HCT116 (cell line): ENCODE measurements at regions not wholly inside any gene's neighbourhood (a gene's known extent, or its start where the extent isn't known, plus 50 kb on each side); places are given as distances from the start of the nearest gene placed in this dataset.

ENCODE experiments used
- ATAC-seq: fragments of 200-7000 bp; cut with Tn5 transposase; 2 replicates; pipeline ENCODE4 v1.9.1; 2020; ENCODE audit warnings: mild to moderate bottlenecking, moderate library complexity
- BruUV-seq: library from RNA; stranded (reverse); fragments of 400-500 nt; replicated peaks from 2 replicates; lab custom pipeline; 2021; lab: Mats Ljungman, UMichigan
- CTCF ChIA-PET: fragments of 300-600 bp; sonication (Branson Sonifier 250); formaldehyde crosslinking; loops from one replicate; lab custom pipeline; 2021; ENCODE audit warnings: antibody characterized with exemption; lab: Charles Lee
- POLR2A ChIA-PET: fragments of 300-600, 350-600 bp; sonication (Branson Sonifier 250); formaldehyde crosslinking; loops from one replicate; lab custom pipeline; 2021; ENCODE audit warnings: antibody characterized with exemption; lab: Charles Lee
- RAD21 ChIA-PET, 2 experiments: fragments of 300-600 bp; sonication (Branson Sonifier 250); formaldehyde crosslinking; loops; one replicate each; lab custom pipeline; 2023; ENCODE audit warnings: low total read pairs in 2 of 2; ENCODE audit not compliant: uncharacterized antibody in 2 of 2, unreplicated experiment in 2 of 2, low non-redundant PET in 1 of 2; lab: Charles Lee
- DNase-seq: peaks from one replicate; pipeline ENCODE4 v3.0.0-alpha.2; 2010; ENCODE audit warnings: low read depth, low spot score
- H2AFZ ChIP-seq: fragments of 200-600 bp; shearing (Covaris generic), sonication (generic); 2 replicates; pipeline ENCODE4 v1.6.1; 2017; ENCODE audit warnings: low read depth, mixed run types, mixed read lengths, antibody characterized with exemption, low read length; ENCODE audit not compliant: poor library complexity, severe bottlenecking
- H3K27ac ChIP-seq: 2 replicates; pipeline ENCODE4 v1.5.1; 2012; ENCODE audit warnings: low read depth, low read length
- H3K27me3 ChIP-seq: fragments of 200-600 bp; sonication (generic); 2 replicates; pipeline ENCODE4 v1.6.1; 2016; ENCODE audit warnings: mixed run types, low read length, mixed read lengths; ENCODE audit not compliant: insufficient read depth
- H3K36me3 ChIP-seq, 2 experiments: fragments of 200-500 bp in 1 of 2; fragments of 200-600 bp in 1 of 2; sonication (Bioruptor generic) in 1 of 2; sonication (generic) in 1 of 2; 2 replicates each; pipeline versions ENCODE4 v1.5.1 to v1.6.1; 2014 to 2016; ENCODE audit warnings: low read length in 2 of 2, inconsistent platforms in 1 of 2, mixed read lengths in 1 of 2, mixed run types in 1 of 2; ENCODE audit not compliant: insufficient read depth in 2 of 2, control insufficient read depth in 1 of 2
- H3K4me1 ChIP-seq, 2 experiments: fragments of 200-600 bp in 1 of 2; sonication (generic) in 1 of 2; 2 replicates each; pipeline versions ENCODE4 v1.5.1 to v1.6.1; 2012 to 2017; ENCODE audit warnings: low read length in 2 of 2, inconsistent platforms in 1 of 2, mild to moderate bottlenecking in 1 of 2, mixed read lengths in 1 of 2, mixed run types in 1 of 2, moderate library complexity in 1 of 2; ENCODE audit not compliant: insufficient read depth in 2 of 2, control insufficient read depth in 1 of 2
- H3K4me2 ChIP-seq: fragments of 200-600 bp; sonication (generic); 2 replicates; pipeline ENCODE4 v1.6.1; 2017; ENCODE audit warnings: mixed run types, low read length, mixed read lengths
- H3K4me3 ChIP-seq, 2 experiments: fragments of 200-600 bp in 1 of 2; sonication (generic) in 1 of 2; replicated peaks in 1 of 2; 2 replicates each; pipeline ENCODE4 v1.5.1; 2011 to 2016; ENCODE audit warnings: low read length in 2 of 2, control low read depth in 1 of 2, low read depth in 1 of 2, mild to moderate bottlenecking in 1 of 2, mixed read lengths in 1 of 2, mixed run types in 1 of 2
- H3K79me2 ChIP-seq: fragments of 200-600 bp; sonication (generic); 2 replicates; pipeline ENCODE4 v1.6.1; 2017; ENCODE audit warnings: mild to moderate bottlenecking, mixed run types, low read length, moderate library complexity, mixed read lengths; ENCODE audit not compliant: insufficient read depth
- H3K9ac ChIP-seq: fragments of 200-600 bp; sonication (generic); 2 replicates; pipeline ENCODE4 v1.6.1; 2016; ENCODE audit warnings: low read length, mixed read lengths
- H3K9me2 ChIP-seq: fragments of 200-600 bp; sonication (generic), shearing (Covaris generic); 2 replicates; pipeline ENCODE4 v1.6.1; 2017; ENCODE audit warnings: mixed run types, mild to moderate bottlenecking, moderate library complexity; ENCODE audit not compliant: insufficient read depth
- H3K9me3 ChIP-seq, 2 experiments: fragments of 200-500 bp in 1 of 2; fragments of 200-600 bp in 1 of 2; sonication (Bioruptor generic) in 1 of 2; sonication (generic) in 1 of 2; 2 replicates each; pipeline ENCODE4 v1.6.1; 2014 to 2017; ENCODE audit warnings: low read length in 2 of 2, mixed read lengths in 2 of 2, inconsistent platforms in 1 of 2, low read depth in 1 of 2, mild to moderate bottlenecking in 1 of 2, mixed run types in 1 of 2, moderate library complexity in 1 of 2; ENCODE audit not compliant: control insufficient read depth in 1 of 2, insufficient read depth in 1 of 2
- H4K20me1 ChIP-seq: fragments of 200-600 bp; sonication (generic), shearing (Covaris generic); 2 replicates; pipeline ENCODE4 v1.6.1; 2017; ENCODE audit warnings: mixed run types, mild to moderate bottlenecking, moderate library complexity; ENCODE audit not compliant: insufficient read depth
- ELF1 ChIP-seq: IDR thresholded peaks from 2 replicates; pipeline ENCODE4 v1.6.1; 2012; ENCODE audit warnings: low read depth, borderline replicate concordance
- POLR2A ChIP-seq: IDR thresholded peaks from 2 replicates; pipeline ENCODE4 v1.7.0; 2011; ENCODE audit warnings: borderline replicate concordance; ENCODE audit not compliant: insufficient read depth, insufficient read length; ENCODE audit errors: extremely low read depth
- SRF ChIP-seq: IDR thresholded peaks from 2 replicates; pipeline ENCODE4 v1.6.1; 2012; ENCODE audit warnings: low read depth
- YY1 ChIP-seq: IDR thresholded peaks from 2 replicates; pipeline ENCODE4 v1.6.1; 2011; ENCODE audit warnings: low read length, low read depth, moderate library complexity, mild to moderate bottlenecking; ENCODE audit not compliant: insufficient replicate concordance; ENCODE audit errors: extremely low read depth
- ZFX ChIP-seq: fragments of 450-650 bp; IDR thresholded peaks from 2 replicates; pipeline ENCODE4 v1.6.1; 2017
- intact Hi-C: fragments of 100-400 bp; cut with micrococcal nuclease; formaldehyde crosslinking; loops from 2 replicates; pipeline ENCODE4 v1.10.0; 2022
- TF ChIP-seq, protein P1 (sequence below): IDR thresholded peaks from 2 replicates; pipeline ENCODE4 v1.6.1; 2012; ENCODE audit warnings: low read depth

DNA sequence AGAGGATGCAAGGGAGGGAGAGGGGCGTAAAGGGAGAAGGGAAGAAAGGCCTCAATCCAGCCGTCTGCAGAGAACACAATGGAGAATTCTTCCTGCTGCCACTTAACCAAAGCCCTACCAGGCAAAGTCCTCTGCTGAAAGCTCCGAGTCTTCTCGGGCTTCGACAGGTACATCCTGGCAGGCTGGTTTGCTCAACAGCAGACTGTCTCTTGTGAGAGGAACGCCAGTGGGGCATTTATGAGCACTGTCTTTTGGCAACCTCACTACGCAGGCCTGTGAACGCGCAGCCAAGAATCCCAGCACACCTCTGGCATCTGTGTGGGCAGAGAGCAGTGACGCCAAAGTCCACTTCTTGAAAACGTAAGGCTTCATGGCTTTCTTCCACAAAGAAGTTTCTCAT lies 207.5 kb upstream of the FAM9B start:
- TF ChIP-seq POLR2A (no peak), ZFX (no peak), ELF1 (no peak), SRF (no peak)
- no peaks in the 10 kb centered on the region for H4K20me1 ChIP-seq
- BruUV-seq: no TSS peak
- H3K27ac ChIP-seq: no peak overlapping the region
- RAD21 ChIA-PET: no interaction called here
- H2AFZ ChIP-seq: no peak overlapping the region
- H3K9me2 ChIP-seq: no peaks in the 10 kb centered on the region
- no peak overlapping the region for H3K9ac ChIP-seq
- intact Hi-C loops: no loop called here
- no peak for DNase-seq
- ATAC-seq: no peak
- no peaks in the 10 kb centered on the region for H3K79me2 ChIP-seq
- H3K4me1 ChIP-seq: no peaks in the 10 kb centered on the region
- H3K4me2 ChIP-seq: no peak overlapping the region
- no peaks in the 10 kb centered on the region for H3K27me3 ChIP-seq
- no peak overlapping the region for H3K4me3 ChIP-seq
- no peaks in the 10 kb centered on the region for H3K9me3 ChIP-seq
- POLR2A ChIA-PET: no interaction called here
- H3K36me3 ChIP-seq: no peaks in the 10 kb centered on the region
- CTCF ChIA-PET: no interaction called here

DNA sequence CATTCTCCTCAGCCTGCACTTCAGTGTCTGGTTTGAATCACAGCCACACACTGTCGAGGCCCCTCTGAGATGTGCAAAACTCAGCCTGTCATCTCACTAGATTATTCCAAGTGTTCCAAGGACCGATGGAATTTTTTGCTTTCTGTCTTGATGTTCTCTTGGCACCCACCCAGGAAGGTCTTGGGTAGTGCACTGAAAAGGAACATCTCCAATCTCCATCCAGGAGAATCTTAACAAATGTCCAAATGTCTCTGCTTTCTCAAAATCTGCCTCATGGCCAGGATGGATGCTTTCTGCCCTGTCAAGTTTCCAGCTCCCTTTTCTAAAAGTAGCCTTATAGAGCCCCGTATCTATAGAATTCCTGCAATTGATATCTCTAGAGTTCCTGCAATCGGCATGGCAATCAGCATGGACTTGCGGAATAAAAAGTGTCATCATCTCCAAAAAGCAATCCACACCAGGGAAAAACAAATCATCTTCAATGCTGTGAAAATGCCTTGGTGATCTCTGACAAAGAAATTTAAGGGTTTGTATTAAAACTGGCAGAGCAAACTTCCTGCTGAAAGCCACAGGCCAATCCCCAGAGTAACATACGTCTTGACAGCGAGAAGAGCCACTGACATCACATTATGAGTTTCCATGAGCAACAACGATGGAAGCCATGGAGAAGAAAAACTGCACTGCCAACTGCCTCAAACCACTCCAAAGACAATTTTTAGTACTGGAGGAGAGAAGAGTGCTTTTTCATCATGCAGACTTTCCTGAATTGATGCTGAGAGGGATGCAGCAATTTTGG lies 215.3 kb upstream of the FAM9B start:
- DNase-seq: no peak
- no peaks in the 10 kb centered on the region for H3K9me3 ChIP-seq
- no peaks in the 10 kb centered on the region for H3K36me3 ChIP-seq
- H4K20me1 ChIP-seq: no peaks in the 10 kb centered on the region
- no TSS peak for BruUV-seq
- H3K4me3 ChIP-seq: no peak overlapping the region
- ChIA-PET RAD21 (no interaction called here), CTCF (no interaction called here), POLR2A (no interaction called here)
- intact Hi-C loops: no loop called here
- H3K27ac ChIP-seq: no peak overlapping the region
- H3K27me3 ChIP-seq: no peaks in the 10 kb centered on the region
- H3K79me2 ChIP-seq: no peaks in the 10 kb centered on the region
- H3K4me1 ChIP-seq: no peaks in the 10 kb centered on the region
- H3K4me2 ChIP-seq: no peak overlapping the region
- H3K9me2 ChIP-seq: no peaks in the 10 kb centered on the region
- H3K9ac ChIP-seq: no peak overlapping the region
- TF ChIP-seq, protein P1, sequence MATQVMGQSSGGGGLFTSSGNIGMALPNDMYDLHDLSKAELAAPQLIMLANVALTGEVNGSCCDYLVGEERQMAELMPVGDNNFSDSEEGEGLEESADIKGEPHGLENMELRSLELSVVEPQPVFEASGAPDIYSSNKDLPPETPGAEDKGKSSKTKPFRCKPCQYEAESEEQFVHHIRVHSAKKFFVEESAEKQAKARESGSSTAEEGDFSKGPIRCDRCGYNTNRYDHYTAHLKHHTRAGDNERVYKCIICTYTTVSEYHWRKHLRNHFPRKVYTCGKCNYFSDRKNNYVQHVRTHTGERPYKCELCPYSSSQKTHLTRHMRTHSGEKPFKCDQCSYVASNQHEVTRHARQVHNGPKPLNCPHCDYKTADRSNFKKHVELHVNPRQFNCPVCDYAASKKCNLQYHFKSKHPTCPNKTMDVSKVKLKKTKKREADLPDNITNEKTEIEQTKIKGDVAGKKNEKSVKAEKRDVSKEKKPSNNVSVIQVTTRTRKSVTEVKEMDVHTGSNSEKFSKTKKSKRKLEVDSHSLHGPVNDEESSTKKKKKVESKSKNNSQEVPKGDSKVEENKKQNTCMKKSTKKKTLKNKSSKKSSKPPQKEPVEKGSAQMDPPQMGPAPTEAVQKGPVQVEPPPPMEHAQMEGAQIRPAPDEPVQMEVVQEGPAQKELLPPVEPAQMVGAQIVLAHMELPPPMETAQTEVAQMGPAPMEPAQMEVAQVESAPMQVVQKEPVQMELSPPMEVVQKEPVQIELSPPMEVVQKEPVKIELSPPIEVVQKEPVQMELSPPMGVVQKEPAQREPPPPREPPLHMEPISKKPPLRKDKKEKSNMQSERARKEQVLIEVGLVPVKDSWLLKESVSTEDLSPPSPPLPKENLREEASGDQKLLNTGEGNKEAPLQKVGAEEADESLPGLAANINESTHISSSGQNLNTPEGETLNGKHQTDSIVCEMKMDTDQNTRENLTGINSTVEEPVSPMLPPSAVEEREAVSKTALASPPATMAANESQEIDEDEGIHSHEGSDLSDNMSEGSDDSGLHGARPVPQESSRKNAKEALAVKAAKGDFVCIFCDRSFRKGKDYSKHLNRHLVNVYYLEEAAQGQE: no peak
- TF ChIP-seq SRF: no peak
- TF ChIP-seq YY1: no peak
- no peak for ATAC-seq
- H2AFZ ChIP-seq: no peak overlapping the region
